ENCODE measurements at regions not wholly inside any gene's neighbourhood (a gene's known extent, or its start where the extent isn't known, plus 50 kb on each side); places are given as distances from the start of the nearest gene placed in this dataset.
"Not testable (repeated sequence)": the region's sequence is repeated elsewhere in the genome, so short reads cannot be mapped to it uniquely, and the experiment has no call there.

- Histone ChIP-seq H3K9ac (ENCODE audit: insufficient read depth, low read length) (no peak overlapping the region), H3K4me3 (replicated peaks in 1 of 4; ENCODE audit: control extremely low read depth in 1 of 4, insufficient read depth in 1 of 4, low read depth in 3 of 4, low read length in 4 of 4) (no peak overlapping the region), H2AFZ (ENCODE audit: low read length) (no peak overlapping the region), H3K27me3 (ENCODE audit: control insufficient read depth, insufficient read depth, low read length) (no peaks in the 10 kb centered on the region), H3K27ac (ENCODE audit: insufficient read depth, low read length) (no peak overlapping the region), H4K20me1 (ENCODE audit: control insufficient read depth, extremely low read depth, insufficient read depth, low read length) (no peaks in the 10 kb centered on the region), H3K4me1 (ENCODE audit: control insufficient read depth, extremely low read depth, insufficient read depth, low read length) (peaks cover 10% of the 10 kb centered on the region), H3K9me3 (ENCODE audit: control insufficient read depth, insufficient read depth, low read depth, low read length) (no peaks in the 10 kb centered on the region), H3K4me2 (ENCODE audit: extremely low read depth, insufficient read depth, low read length) (no peak overlapping the region), H3K79me2 (ENCODE audit: control insufficient read depth, insufficient read depth, low read length) (no peaks in the 10 kb centered on the region), H3K36me3 (ENCODE audit: control insufficient read depth, insufficient read depth, low read length) (no peaks in the 10 kb centered on the region)
- no peak for DNase-seq (ENCODE audit: low read depth in 2 of 2)
- no peak for TF ChIP-seq EZH2 (IDR thresholded peaks at IDR 0.05; ENCODE audit: low read length, missing control alignments)
- no peak for TF ChIP-seq CTCF (conservative IDR thresholded peaks at IDR 0.05 in 1 of 2, IDR thresholded peaks at IDR 0.05 in 1 of 2; ENCODE audit: low read depth in 1 of 2, low read length in 2 of 2)
These were observed 217.4 kb upstream of the FBXL7 start for GRCh38 chr5:15282611-15283010.

- not testable (repeated sequence) for H3K36me3 ChIP-seq (ENCODE audit: control insufficient read depth, insufficient read depth, low read length); H3K27me3 ChIP-seq (ENCODE audit: control insufficient read depth, insufficient read depth, low read length); H3K27ac ChIP-seq (ENCODE audit: insufficient read depth, low read length); H3K79me2 ChIP-seq (ENCODE audit: control insufficient read depth, insufficient read depth, low read length); H3K4me2 ChIP-seq (ENCODE audit: extremely low read depth, insufficient read depth, low read length); H3K9me3 ChIP-seq (ENCODE audit: control insufficient read depth, insufficient read depth, low read depth, low read length); DNase-seq (ENCODE audit: low read depth in 2 of 2); H3K4me1 ChIP-seq (ENCODE audit: control insufficient read depth, extremely low read depth, insufficient read depth, low read length); H3K4me3 ChIP-seq (replicated peaks in 1 of 4; ENCODE audit: control extremely low read depth in 1 of 4, insufficient read depth in 1 of 4, low read depth in 3 of 4, low read length in 4 of 4); H4K20me1 ChIP-seq (ENCODE audit: control insufficient read depth, extremely low read depth, insufficient read depth, low read length); H3K9ac ChIP-seq (ENCODE audit: insufficient read depth, low read length); H2AFZ ChIP-seq (ENCODE audit: low read length)
These were observed 228.4 kb upstream of the FBXL7 start for GRCh38 chr5:15271596-15271995.

- no peak overlapping the region for H3K9ac ChIP-seq (ENCODE audit: insufficient read depth, low read length)
- H3K4me2 ChIP-seq (ENCODE audit: extremely low read depth, insufficient read depth, low read length): no peak overlapping the region
- DNase-seq (ENCODE audit: low read depth in 2 of 2): no peak
- H3K4me1 ChIP-seq (ENCODE audit: control insufficient read depth, extremely low read depth, insufficient read depth, low read length): no peaks in the 10 kb centered on the region
- no peak overlapping the region for H3K27ac ChIP-seq (ENCODE audit: insufficient read depth, low read length)
- H3K4me3 ChIP-seq (replicated peaks in 1 of 4; ENCODE audit: control extremely low read depth in 1 of 4, insufficient read depth in 1 of 4, low read depth in 3 of 4, low read length in 4 of 4): no peak overlapping the region
- no peaks in the 10 kb centered on the region for H4K20me1 ChIP-seq (ENCODE audit: control insufficient read depth, extremely low read depth, insufficient read depth, low read length)
- H3K36me3 ChIP-seq (ENCODE audit: control insufficient read depth, insufficient read depth, low read length): no peaks in the 10 kb centered on the region
- H3K9me3 ChIP-seq (ENCODE audit: control insufficient read depth, insufficient read depth, low read depth, low read length): no peaks in the 10 kb centered on the region
- no peaks in the 10 kb centered on the region for H3K79me2 ChIP-seq (ENCODE audit: control insufficient read depth, insufficient read depth, low read length)
- TF ChIP-seq EZH2 (IDR thresholded peaks at IDR 0.05; ENCODE audit: low read length, missing control alignments) (no peak), CTCF (conservative IDR thresholded peaks at IDR 0.05 in 1 of 2, IDR thresholded peaks at IDR 0.05 in 1 of 2; ENCODE audit: low read depth in 1 of 2, low read length in 2 of 2) (no peak)
- no peak overlapping the region for H2AFZ ChIP-seq (ENCODE audit: low read length)
- H3K27me3 ChIP-seq (ENCODE audit: control insufficient read depth, insufficient read depth, low read length): no peaks in the 10 kb centered on the region
These were observed 232.0 kb upstream of the FBXL7 start for GRCh38 chr5:15267966-15268365.

- Histone ChIP-seq H3K4me1 (ENCODE audit: control insufficient read depth, extremely low read depth, insufficient read depth, low read length) (no peaks in the 10 kb centered on the region), H3K4me2 (ENCODE audit: extremely low read depth, insufficient read depth, low read length) (no peak overlapping the region), H3K79me2 (ENCODE audit: control insufficient read depth, insufficient read depth, low read length) (no peaks in the 10 kb centered on the region), H3K9ac (ENCODE audit: insufficient read depth, low read length) (no peak overlapping the region), H3K27ac (ENCODE audit: insufficient read depth, low read length) (no peak overlapping the region), H3K27me3 (ENCODE audit: control insufficient read depth, insufficient read depth, low read length) (no peaks in the 10 kb centered on the region), H4K20me1 (ENCODE audit: control insufficient read depth, extremely low read depth, insufficient read depth, low read length) (no peaks in the 10 kb centered on the region), H3K4me3 (replicated peaks in 1 of 4; ENCODE audit: control extremely low read depth in 1 of 4, insufficient read depth in 1 of 4, low read depth in 3 of 4, low read length in 4 of 4) (no peak overlapping the region), H3K9me3 (ENCODE audit: control insufficient read depth, insufficient read depth, low read depth, low read length) (no peaks in the 10 kb centered on the region), H2AFZ (ENCODE audit: low read length) (no peak overlapping the region), H3K36me3 (ENCODE audit: control insufficient read depth, insufficient read depth, low read length) (no peaks in the 10 kb centered on the region)
- DNase-seq (ENCODE audit: low read depth in 2 of 2): no peak
- TF ChIP-seq EZH2 (IDR thresholded peaks at IDR 0.05; ENCODE audit: low read length, missing control alignments) (no peak), CTCF (conservative IDR thresholded peaks at IDR 0.05 in 1 of 2, IDR thresholded peaks at IDR 0.05 in 1 of 2; ENCODE audit: low read depth in 1 of 2, low read length in 2 of 2) (no peak)
These were observed 233.1 kb upstream of the FBXL7 start for GRCh38 chr5:15266841-15267240.
